DMS53 treated with DMSO at 0.1 percent for 48 hours (cell line): ENCODE measurements at regions not wholly inside any gene's neighbourhood (a gene's known extent, or its start where the extent isn't known, plus 50 kb on each side); places are given as distances from the start of the nearest gene placed in this dataset.

ENCODE experiments used
- DNase-seq: peaks from one replicate; lab custom pipeline; 2025; ENCODE audit not compliant: unreplicated experiment; lab: John Stamatoyannopoulos, UW

DNA sequence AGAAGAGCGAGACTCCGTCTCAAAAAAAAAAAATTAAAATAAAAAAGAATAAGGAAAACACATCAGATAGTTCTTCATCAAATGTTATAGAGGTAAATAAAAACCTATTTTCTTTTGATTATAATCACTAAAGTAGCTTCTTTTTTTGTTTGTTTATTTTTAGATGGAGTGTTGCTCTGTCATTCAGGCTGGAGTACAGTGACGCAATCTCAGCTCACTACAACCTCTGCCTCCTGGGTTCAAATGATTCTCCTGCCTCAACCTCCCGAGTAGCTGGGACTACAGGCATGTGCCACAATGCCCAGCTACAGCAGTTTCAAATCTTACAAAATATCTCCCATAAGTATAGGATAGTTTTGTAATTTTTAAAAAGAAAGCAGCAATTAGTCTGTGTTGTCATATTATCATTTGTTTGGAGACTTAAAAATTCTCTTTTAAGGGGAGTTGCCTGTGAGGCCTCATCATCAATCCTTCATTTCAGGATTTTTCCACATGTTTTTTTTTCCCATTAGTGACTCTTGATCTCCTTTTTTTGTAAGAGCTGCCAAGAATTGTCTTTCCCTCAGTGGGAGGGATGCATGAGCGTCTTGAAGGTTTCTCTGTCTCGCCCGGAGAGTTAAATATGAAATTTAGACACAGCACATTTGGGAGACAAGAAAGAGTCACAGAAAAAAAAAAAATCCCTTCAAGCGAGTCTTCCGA lies 275.9 kb downstream of the CDCA7 start:
- no peak for DNase-seq

DNA sequence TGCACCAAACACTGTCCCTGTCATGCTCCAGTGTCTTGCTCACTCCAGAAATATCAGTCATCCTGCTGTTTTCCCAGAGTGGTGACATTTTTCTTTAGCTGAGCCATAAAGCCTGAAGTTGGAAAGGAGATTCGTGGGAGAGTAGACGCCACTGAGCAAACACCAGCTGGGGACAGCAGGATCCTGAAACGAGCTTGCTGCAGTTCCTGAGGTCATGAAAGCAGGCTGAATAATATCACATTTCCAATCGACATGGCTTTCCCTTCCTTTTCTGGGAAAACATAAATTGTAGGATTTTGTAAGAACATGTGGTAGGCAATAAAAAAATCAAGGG lies 276.4 kb downstream of the CDCA7 start:
- DNase-seq, result no peak

DNA sequence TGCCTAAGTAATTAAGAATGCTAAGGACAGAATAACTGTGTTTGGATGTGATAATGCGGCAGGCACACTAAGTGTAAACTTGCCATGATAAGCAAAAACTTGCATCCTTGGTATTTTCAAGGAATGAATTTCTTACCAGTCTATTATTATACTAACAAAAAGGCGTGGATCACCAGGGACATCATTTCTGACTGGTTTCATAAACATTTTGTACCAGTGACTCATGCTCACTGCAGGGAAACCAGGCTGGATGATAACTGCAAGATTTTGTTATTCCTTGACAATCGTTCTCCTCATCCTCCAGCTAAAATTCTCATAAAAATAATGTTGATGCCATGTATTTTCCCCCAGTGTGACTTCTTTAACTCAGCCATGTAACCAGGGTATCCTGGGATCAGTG lies 289.5 kb downstream of the CDCA7 start:
- no peak for DNase-seq

DNA sequence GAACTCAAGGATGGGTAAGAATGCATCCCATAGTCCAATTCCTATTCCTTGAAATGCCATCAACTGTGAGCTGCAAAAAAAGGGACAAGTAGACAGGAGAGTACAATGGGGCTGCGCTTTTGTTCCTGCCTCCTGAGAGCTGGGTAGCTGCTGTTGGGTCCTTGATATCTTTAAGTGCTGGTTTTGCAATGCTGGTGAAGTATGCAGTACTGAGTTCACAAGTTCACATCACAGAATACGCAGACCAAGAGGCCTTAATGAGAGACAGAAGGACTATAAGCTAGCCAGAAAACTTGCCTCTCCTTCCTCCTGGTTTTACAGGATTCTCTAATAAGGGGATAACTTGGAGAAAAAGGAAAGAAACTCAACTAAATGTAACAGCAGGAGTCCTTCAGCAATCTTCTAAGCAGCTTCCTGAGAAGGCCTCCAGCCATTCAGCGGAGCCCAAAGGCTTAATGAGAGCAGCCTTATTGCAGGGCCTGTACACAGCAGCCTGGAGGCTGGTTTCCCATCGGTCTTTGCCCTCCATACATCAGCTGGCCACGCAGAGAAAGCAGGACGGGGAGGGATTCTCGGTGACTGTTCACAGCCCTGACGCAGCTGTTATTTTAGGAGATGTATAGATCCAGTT lies 293.1 kb downstream of the CDCA7 start:
- no peak for DNase-seq

DNA sequence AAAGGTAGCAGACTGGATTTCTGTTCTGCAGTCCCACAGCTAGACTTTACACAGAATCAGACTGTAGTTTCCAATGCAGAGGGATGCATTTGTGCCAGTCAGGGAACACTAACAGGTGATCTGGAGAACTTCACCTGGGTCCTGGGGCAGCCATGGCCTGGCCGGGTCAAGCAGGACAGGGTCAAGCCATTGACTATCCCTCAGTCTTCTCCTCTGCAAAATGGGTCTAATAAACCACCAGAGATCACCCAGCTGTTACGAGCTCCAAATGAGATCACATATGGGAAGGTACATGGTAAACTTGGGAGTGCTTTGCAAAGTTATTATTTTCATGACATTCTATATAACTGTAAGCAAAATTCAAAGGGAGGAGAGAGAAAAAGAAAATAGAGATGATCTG lies 294.1 kb downstream of the CDCA7 start:
- DNase-seq, result no peak

DNA sequence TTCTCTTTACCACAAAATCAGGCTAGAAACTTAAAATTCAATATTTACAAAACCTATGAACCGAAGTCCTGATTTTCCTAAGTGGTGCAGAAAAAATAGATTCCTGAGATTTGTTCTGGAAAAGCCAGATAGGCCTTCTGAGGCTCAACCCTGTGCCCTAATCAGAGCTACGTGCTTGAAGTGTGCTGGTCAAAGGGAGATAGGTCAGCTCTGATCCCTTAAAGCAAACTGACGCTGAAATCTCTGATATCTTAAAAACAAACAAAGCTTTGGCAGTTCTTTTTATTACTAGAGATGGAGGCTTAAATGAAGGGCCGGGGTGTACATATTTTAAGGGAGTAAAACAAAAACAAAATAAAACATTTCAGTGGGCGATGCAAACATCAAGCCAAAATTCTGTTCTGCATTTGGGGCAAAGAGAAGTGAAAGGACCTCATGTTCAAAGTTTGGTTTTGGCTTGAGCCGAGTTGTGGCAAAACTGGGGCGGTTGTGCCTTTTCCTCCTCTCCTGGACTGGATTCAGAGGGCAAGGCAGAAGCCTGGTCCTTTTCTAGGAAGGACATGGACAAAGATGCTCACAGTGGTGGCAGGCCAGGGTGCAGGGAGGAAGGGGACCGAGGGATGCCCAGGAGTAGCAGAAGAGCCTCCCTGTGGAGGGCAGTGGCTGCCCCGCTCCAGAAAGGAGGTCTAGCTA lies 295.0 kb downstream of the CDCA7 start:
- no peak for DNase-seq

DNA sequence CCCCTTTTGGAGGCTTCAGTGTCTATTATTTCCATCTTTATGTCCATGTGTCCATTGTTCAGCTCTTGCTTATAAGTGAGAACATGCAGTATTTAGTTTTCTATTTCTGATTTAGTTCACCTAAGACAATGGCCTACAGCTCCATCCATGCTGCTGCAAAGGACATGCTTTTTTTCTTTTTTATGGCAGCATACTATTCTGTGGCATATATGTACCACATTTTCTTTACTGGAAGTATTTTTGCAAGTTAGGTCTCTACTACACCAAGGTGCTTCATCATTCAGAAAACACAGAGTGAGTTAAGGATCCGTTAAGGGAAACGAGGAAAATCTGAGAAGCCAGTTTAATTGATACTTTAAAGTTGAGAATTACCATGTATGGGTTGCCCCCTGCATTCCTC lies 297.2 kb downstream of the CDCA7 start:
- no peak for DNase-seq

DNA sequence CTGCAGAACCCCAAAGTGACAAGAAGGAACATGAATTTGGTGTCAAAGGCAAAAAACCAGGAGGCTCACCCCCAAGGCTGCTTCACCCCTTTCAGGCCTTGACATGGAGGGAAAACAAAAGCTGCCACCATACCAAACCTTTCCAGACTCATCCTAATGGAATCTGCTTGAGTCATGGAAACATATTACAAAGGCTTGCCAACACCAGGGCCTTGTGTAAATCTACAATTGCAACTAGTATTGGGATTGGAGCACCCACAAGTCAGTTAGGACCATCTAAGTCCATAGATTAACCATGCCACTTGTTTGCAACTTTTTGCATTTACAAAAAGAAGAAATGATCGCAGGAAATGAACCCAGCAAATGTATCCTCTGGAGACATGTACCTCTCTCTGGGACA lies 297.6 kb downstream of the CDCA7 start:
- DNase-seq, result no peak

DNA sequence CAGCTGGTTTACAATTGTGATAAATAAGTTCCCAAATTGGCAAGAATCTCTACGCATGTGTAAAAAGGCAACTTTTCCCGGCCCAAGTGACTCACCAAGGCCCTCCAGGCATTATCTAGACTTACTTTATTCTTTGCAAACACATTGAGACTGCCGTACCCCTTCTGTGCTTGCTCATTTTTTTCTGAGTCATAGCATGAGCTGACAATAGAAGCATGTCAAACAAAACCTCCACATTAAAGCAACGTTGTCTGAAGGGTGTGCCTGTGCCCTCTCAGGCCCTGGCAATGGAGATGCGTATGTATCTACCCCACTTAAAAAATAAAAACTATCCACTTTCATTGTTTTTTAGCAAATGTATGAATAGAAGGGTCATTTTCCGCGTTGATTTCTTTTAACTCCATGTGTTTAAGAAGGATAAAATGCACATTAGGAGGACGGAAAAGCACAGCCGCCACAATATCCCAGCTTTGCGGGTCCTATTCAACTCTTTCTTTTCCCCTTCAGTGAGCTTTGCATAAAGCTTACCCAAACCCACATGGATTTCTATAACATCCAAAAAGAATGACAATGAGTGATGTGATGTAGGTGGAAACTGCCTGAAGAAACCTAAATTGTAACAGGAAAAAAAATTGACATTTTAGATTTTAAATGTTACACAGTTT lies 298.2 kb downstream of the CDCA7 start:
- DNase-seq, result peak; percentile 45

DNA sequence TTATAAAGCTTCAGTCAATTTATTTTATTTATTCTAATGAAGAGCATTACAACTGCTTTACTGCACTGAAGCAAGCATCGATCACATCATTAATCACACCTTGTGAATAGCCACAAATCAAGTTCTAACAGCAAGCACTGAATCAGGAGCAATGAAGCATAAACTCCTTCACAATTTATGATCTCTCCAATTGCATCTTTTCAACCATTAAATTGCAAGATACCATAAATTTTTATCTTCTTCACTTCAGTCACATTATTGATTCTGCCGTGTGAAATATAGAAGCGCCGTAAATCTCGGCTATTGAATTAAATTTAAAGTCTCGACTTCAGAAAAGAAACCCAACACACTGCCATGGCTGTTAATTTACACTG lies 298.7 kb downstream of the CDCA7 start:
- DNase-seq, result no peak

DNA sequence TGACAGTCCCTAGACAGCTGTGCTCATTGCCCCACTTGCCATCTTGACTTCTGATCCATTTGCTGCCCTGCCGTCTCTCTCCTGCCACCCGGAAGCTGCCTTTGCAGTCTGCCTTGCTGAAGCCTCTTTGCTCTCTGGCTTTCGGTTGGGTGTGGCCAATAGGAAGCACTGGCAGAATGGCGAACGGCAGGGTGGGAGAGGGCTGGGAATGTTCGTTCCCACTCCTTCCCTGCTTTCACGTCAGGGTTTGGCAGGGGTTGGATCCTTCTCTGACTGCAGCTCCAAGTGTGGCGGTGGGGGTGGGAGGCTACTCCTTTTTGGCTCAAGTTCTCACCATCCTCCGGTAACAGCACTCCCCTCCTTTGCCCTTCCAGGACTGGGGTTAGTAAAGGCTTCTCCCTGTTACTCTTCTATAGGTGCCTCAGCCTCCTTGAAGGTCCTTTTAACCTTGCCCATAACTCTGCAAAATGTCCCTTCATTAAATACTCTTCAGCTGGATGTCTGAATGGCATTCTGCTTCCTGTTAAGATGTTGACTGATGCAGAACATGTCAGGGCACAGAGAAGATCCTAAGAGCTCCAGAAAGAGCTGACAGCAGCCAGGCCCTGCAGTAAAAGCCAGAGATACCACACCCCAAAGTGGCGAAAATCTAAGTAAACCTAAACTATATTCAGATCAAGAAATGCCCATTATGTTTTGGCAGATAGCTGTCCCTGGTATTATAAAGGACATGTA lies 299.7 kb downstream of the CDCA7 start:
- DNase-seq, result no peak

DNA sequence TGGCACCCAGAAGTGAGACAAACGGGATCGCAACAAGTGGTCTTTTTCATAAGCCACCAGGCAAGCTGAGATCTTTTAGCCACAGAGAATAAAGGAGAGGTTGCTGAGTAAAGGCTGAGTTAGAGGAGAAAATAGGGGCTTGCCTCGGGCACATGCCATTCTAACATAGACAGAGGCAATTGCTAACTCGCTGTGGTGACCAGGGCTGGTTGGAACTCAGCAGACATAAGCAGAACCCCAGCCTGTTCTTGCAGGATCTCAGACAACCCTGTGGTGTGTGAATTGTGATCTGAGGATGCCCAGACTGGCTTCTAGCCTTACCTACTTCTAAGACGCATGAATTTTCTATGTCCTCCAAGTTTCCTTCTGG lies 300.2 kb downstream of the CDCA7 start:
- no peak for DNase-seq

DNA sequence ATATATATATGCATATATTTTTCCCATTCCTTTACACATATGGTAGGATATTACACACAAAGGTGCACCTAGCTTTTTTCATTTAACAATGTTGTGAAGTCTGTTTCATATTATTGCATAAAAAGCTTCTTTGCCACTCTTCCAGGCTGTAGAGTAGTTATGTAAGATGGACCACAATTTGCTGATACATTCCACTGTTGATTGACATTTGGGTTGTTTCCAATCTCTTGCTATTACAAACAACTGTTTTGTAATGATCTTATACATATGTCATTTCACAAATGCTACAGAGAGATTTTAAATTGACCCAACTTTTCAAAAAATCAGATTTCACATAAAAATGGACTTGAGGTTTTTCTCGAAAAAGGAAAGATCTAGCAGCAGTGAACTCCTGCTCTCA lies 301.4 kb downstream of the CDCA7 start:
- no peak for DNase-seq

DNA sequence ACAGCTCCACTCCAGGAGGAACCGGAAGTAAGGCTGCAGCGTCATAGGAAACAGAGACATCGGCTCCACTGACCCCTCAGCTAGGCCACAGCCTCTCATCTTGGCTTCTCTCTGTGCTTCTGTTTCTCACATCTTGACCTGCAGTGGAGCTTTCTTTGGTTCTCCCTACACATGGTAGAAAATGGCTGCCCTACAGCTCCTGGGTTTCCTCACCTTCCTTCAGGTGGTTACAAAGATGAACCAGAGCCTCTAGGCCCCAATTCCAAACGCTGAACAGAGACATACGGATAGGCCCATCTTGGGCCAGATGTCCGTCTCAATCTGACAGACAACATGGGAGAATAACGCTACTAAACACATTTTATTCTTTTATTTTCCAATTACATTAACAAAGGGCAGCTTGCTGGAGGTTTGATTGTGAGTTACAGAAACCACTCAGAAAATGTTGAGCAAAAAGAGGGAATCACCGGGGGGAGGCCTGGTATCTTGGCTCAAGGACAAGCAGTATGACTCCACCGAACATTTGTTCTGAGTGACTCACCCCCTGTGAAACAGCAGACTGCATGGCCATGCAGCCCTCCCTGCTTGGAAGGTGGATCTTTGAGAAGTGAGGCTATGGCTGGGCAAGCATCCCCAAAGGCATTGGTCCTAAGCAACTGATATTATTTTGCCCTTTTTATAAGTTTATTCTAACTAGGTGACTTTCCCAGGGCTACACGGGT lies 303.5 kb downstream of the CDCA7 start:
- no peak for DNase-seq

DNA sequence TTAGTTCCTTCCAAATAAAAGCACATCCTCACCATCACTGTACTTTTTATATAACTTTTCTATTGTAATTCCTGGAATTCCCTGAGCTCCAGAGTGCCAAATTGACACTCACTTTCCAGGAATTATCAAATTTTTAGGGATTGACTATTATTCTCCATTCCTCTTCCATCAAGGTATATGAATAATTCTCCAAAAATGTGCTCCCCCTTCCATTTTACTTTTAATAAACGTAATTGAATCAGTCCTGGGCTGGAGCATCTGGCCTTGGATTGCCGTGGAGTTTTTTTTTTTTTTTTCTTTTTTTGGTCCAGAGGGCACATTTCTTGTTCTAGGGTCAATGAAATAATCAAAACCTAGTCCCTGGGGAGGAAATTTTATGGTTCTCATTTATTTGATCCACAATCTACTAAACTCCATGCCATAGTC lies 304.3 kb downstream of the CDCA7 start:
- no peak for DNase-seq

DNA sequence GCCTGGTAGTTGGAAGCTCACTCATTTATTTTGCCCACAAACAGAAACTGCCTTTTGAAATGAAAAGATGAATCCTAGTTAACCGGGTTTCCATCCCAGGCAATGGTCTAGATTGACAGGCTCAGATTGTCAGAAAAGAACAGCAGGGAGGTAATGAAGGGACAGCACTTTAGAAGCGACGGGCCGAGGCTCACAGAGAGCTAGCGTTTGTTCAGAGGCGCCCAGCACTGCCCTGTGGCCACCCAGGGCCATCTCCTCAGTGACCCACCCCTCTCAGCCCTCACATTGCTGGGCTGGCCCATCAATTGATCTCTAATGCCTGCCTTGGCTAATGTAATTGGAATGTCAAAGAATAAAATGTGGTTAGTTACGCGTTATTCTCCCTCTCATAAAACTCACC lies 304.8 kb downstream of the CDCA7 start:
- no peak for DNase-seq

DNA sequence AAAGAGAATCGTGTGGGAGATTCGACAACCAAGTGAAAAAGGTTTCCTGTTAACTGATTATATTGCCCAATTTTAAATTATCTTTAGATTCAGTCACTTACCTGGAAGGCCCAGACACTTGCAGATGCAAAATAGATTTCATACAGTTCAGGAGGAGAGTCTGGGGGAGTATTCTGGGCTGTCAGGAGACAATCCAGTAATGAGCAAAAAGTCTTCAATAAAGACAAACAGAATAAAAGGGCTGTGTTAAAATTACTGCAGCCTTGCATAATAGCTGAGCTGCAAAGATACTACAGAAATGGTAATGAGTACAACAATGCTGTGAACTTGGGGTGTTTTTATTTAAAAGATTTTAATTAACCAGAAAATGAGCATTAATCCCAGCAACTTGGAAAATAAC lies 303.6 kb downstream of the SP3 start:
- no peak for DNase-seq

DNA sequence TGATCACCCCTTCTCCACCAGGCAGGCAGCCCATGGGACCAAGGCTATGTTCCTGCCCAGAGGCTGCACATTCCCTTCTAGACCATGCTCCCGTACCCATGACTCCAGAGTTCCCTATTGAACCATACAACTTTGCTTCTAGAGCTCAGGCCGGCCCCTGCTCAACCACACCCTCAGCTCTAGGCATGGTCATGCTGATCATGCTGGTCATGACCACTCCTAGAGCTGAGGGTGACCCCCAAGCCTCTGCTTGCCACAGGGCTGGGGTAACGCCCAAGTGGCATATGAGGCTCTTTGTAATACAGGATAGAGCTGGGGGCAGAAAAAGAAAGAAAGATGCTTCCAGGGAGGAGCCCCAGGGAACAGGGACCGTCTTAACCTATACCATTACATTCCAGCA lies 301.8 kb downstream of the SP3 start:
- DNase-seq, result no peak

DNA sequence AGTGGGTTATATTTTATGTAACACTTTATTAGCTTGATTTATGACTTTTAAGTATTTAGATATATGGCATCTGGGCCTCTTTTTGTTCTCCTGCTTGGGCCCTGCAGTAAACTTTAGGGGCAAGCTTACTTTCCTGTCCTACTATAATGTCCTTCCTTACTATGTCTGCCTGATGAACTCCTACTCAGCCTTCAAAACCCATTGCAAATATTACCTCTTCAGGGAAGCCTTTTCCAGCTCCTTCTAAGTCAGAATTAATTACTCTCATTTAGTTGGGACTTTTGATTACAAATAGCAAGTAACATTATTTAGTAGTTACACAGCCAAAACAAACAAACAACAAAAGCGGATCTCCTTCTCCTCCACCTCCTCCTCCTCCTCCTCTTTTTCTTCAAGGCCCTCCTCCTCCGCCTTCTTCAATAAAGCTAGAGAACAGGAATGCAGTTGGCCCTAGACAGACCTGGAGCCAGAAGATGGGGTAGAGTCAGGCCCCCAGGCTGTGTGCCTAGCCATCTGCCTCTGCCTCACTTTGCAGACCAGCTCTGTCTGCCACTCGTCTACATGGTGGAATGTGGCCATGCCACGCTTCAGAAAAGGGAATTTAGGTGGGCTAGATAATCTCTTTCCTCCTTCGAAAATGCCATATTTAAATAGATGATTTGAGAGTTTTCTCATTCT lies 301.2 kb downstream of the SP3 start:
- no peak for DNase-seq

DNA sequence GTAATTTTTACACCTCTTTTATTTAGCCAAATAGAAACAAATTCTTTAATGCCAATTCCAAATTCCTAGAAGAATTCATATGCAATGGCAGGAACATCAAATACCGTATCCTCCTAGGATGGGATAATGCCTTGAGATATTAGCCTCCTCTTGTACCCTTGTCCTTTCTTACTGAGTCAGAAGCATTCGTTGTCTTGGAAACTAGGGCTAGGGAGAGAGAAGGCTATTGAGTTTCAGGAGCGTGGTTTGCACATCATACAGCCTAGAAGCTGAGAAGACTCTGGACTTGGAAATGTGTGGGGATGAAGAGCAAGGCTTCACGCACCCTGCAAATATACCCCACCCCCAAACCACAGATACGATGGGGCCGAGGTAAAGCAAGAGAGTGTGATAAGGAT lies 300.7 kb downstream of the SP3 start:
- no peak for DNase-seq
